ACHN (cell line): ENCODE measurements at regions not wholly inside any gene's neighbourhood (a gene's known extent, or its start where the extent isn't known, plus 50 kb on each side); places are given as distances from the start of the nearest gene placed in this dataset.

ENCODE experiments used
- DNase-seq: peaks from one replicate; pipeline ENCODE4 v3.0.0-alpha.2; 2015
- in situ Hi-C: cut with HindIII; loops from 2 replicates; pipeline ENCODE4 v1.10.0; 2017; ENCODE audit warnings: low sequenced_read_pairs, low pct_ligation_motif_present, low pct_unique_long_range_greater_than_20kb

DNA sequence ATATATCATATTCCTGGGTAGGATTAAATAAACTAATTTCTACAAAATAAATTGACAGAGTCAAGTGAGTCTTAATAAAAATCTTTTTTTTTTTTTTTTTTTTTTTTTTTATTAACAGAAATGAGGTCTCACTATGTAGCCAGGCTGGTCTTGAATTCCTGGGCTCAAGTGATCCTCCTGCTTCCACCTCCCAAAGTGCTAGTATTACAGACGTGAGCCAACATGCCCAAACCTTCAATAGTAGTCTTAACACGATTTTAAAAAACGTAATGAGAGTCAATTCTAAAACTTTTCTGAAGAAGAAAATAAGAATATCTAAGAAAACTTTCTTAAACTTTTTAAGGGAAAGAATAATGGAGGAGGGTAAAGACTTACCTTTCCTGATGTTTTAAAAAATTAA is 84.2 kb downstream of the YIPF5 start:
- in situ Hi-C loops = no loop called here
- no peak for DNase-seq

GRCh38 chr5:144087576-144087975 is 82.9 kb downstream of the YIPF5 start:
- no peak for DNase-seq
- in situ Hi-C loops = no loop called here

DNA sequence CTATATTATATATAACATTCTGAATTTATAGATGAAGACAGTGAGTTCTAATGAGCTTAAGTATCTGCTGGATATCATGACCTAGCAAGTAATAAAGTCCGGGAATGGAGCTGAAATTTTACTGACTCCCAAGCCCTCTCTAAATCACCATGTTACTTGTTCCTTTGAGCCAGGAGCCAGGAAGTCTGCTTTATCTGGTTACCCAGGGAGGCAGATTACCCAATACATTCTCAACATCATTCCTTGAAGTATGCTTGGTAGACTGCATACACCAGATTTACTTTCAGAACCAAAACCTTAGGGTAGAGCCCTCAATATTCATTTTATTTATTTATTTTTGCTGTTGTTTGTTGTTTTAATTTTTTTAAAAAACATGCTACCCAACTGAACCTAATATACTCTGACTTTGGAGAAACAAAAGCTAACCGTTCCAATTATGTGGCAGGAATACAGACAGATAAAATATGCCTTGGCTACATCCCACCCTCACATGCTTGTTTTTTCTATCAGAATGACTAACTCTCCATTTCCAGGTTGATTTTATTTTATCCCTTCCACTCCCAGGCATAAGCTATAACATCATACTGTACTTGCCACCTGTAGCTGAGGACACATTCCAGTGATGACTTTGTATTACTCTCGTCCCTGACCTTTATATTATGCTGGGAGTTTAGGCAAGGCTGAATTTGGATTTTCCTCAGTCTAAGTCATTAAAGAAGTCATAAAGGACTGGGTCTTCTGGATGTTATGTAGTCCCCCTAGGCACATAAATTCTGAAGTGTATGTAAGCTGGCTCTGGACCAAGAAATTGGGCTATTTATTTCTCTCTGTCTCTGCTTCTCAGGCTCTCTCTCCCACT is 82.0 kb downstream of the YIPF5 start:
- in situ Hi-C loops = no loop called here
- no peak for DNase-seq

DNA sequence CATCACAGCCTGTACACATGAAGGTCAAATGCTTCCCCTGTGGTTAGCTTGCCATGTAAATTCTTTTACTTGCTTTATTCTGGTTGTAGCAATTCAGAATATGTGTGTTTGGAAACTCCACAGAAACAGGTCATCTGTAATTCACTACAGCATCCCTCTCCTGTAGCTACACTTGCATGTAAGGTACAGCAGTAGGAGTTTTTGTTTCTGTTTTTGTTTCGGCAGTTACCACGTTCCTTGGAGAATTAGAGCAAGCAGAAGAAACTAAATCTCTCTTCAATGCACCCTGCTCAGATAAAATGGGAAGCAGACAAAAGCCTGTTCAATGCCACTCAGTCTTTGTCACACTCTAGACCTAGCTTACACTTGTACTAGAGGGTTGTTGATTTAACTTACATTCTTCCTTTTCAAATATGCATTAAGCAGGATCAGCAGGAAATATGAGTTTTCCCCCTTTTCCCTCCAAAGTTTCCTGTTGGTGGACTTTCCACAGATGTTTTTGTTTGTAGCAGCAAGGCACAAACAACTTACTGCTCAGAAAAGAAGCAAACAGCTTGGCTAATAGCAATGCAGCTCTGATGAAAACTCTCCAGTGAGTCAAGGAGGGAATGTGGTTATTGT is 80.9 kb downstream of the YIPF5 start:
- DNase-seq = no peak

GRCh38 chr5:144092508-144092907 is 78.0 kb downstream of the YIPF5 start:
- no peak for DNase-seq

More for the DNA sequence above, 80.9 kb downstream of the YIPF5 start:
- in situ Hi-C loops = no loop called here

GRCh38 chr5:144093400-144093799 is 77.1 kb downstream of the YIPF5 start:
- in situ Hi-C loops = no loop called here
- no peak for DNase-seq

More at GRCh38 chr5:144092508-144092907, 78.0 kb downstream of the YIPF5 start:
- in situ Hi-C loops = no loop called here

DNA sequence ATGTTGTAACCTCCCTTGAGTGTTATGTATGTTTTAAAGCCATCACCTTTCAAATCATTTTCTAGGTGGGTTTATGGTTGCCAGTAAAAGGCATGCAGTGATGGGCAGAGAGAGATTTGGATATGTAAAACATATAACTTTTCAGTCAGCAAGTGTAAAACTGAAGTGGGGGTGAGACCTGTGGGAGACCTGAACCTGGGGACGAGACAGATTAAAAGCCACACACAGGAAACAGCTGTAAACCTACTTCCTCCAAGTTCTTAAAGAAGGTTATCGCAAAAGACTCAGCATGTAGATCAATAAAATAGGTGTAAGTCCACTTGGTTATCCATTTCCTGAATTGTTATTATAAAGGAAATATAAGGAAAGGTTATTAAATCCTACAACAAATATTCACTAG is 76.6 kb downstream of the YIPF5 start:
- in situ Hi-C loops = no loop called here
- DNase-seq = no peak

- no peak for DNase-seq
- in situ Hi-C loops = no loop called here
These were observed 69.8 kb downstream of the YIPF5 start for GRCh38 chr5:144100702-144101101.

- in situ Hi-C loops = no loop called here
- no peak for DNase-seq
These were observed 68.8 kb downstream of the YIPF5 start for GRCh38 chr5:144101616-144102015.

DNA sequence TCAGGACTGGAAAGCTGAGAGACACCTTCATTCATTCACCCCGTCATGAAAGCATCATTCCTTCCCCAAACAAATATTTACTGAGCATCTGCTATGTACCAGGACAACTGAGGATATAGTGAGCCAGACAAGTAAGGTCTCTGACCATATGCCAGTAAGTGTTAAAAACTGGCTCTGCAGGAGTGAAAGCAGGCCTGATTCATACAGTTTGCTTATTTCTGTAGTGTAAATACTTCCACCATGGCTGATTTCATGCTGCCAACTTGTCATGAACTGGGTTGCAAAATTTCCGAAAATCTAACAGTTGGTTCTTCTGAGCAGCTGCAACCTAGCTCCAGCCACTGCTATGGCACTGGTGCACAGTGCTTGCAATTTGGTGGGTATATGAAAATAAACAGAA is 68.1 kb downstream of the YIPF5 start:
- in situ Hi-C loops = no loop called here
- DNase-seq = no peak

DNA sequence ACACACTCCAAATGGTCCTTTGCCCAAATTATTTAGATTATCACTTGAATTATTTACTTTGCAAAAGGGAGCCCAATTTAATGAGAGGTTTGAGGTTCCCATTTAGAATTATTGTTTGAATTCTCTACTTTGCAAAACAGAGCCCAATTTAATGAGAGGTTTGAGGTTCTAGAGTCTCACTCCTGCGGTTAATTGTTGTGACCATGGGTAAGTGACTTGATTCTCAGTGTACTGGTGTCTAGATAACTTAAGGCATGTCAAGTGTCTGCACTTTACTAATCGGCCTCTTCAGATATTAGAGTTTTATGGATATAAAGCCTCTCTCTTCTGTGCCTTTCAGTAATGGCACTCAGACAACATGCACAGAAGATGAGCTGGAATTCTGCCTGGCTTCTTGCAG is 67.5 kb downstream of the YIPF5 start:
- in situ Hi-C loops = no loop called here

GRCh38 chr5:144103611-144104485 is 66.6 kb downstream of the YIPF5 start:
- no peak for DNase-seq
- in situ Hi-C loops = no loop called here

More for the DNA sequence above, 67.5 kb downstream of the YIPF5 start:
- no peak for DNase-seq

DNA sequence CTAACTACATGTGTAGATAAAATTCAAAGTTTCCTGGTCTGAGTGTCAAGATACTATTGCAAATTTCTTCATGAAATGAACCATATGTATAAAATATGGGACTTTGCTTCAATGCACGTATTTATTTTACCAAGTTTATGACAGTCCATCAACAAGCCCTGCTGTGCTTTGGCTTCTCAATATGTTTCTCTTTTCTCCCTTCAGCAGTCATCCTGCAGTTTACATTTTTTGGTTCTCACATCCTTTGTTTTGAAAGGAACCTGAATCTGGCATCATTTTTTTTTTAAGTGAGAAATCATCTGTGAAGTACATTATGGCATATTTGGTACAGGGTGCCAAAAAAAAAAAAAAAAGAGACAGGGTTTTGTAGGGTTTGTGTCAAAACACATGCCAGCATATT is 65.1 kb downstream of the YIPF5 start:
- DNase-seq = no peak
- in situ Hi-C loops = no loop called here

DNA sequence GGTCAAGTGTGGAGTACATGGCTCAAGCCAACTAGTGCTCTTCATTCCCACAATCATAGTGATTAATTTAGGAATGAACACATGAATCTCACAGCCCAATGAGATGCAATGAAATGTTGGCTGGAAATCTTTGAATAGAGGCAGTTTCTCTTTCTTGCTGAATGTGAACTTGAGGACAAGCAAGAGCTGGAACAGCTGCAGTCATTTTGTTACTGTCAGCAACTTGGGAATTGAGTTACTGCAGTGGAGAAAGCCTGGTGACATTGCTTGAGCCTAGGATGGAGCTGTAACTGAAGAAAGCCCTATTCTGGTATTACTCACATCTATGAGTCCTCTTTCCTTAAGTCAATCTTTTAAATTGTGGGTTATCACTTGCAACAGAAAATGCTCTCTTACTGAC is 62.3 kb downstream of the YIPF5 start:
- in situ Hi-C loops = no loop called here
- DNase-seq = no peak
